GM23338 (cell line): ENCODE measurements at regions not wholly inside any gene's neighbourhood (a gene's known extent, or its start where the extent isn't known, plus 50 kb on each side); places are given as distances from the start of the nearest gene placed in this dataset.

Experiments used
- ATAC-seq: fragments of 200-7000 bp; cut with Tn5 transposase; 3 replicates; pipeline ENCODE4 v1.9.1; 2020
- DNase-seq: peaks from one replicate; pipeline ENCODE4 v3.0.0-alpha.2; 2015; ENCODE audit warnings: low spot score
- H2AFZ ChIP-seq: fragments of 200-600 bp; sonication (generic); 2 replicates; pipeline ENCODE4 v1.8.0; 2016; ENCODE audit warnings: antibody characterized with exemption, mild to moderate bottlenecking, moderate library complexity
- H3F3A ChIP-seq: fragments of 200-600 bp; sonication (generic); replicated peaks from 2 replicates; pipeline ENCODE4 v1.8.0; 2017; ENCODE audit warnings: antibody characterized with exemption, mixed run types, low read depth
- H3K27ac ChIP-seq: fragments of 200-600 bp; sonication (generic); 2 replicates; pipeline ENCODE4 v1.6.1; 2016; ENCODE audit warnings: low read depth
- H3K27me3 ChIP-seq: fragments of 200-600 bp; sonication (generic); 2 replicates; pipeline ENCODE4 v1.8.0; 2016; ENCODE audit warnings: mild to moderate bottlenecking, mixed run types, moderate library complexity; ENCODE audit not compliant: insufficient read depth
- H3K36me3 ChIP-seq: fragments of 200-600 bp; sonication (generic); 2 replicates; pipeline ENCODE4 v1.8.0; 2016; ENCODE audit warnings: mild to moderate bottlenecking; ENCODE audit not compliant: insufficient read depth
- H3K4me1 ChIP-seq: fragments of 200-600 bp; sonication (generic); 2 replicates; pipeline ENCODE4 v1.8.0; 2016; ENCODE audit warnings: mild to moderate bottlenecking, moderate library complexity; ENCODE audit not compliant: insufficient read depth
- H3K4me2 ChIP-seq: fragments of 200-600 bp; sonication (generic); 2 replicates; pipeline ENCODE4 v1.7.1; 2017; ENCODE audit warnings: mixed run types
- H3K4me3 ChIP-seq: fragments of 200-600 bp; sonication (generic); 2 replicates; pipeline ENCODE4 v1.6.1; 2016; ENCODE audit warnings: mixed run types
- H3K79me2 ChIP-seq: fragments of 200-600 bp; sonication (generic); replicated peaks from 2 replicates; pipeline ENCODE4 v1.8.0; 2017; ENCODE audit warnings: mild to moderate bottlenecking; ENCODE audit not compliant: insufficient read depth
- H3K9me2 ChIP-seq: fragments of 200-600 bp; sonication (generic); 2 replicates; pipeline ENCODE4 v1.8.0; 2017; ENCODE audit not compliant: insufficient read depth
- H4K20me1 ChIP-seq: fragments of 200-600 bp; sonication (generic); replicated peaks from 2 replicates; pipeline ENCODE4 v1.8.0; 2017; ENCODE audit warnings: mild to moderate bottlenecking; ENCODE audit not compliant: insufficient read depth
- H3K27ac Mint-ChIP-seq: 2 replicates; pipeline ENCODE4 v1.8.0; 2020; ENCODE audit warnings: inconsistent platforms, mild to moderate bottlenecking, moderate library complexity, mixed read lengths
- H3K27me3 Mint-ChIP-seq: 3 replicates; pipeline ENCODE4 v1.8.0; 2022; ENCODE audit warnings: low read depth, mild to moderate bottlenecking, moderate library complexity, mixed read lengths, inconsistent platforms; ENCODE audit not compliant: insufficient read depth, poor library complexity
- H3K36me3 Mint-ChIP-seq: 3 replicates; pipeline ENCODE4 v1.8.0; 2021; ENCODE audit warnings: low read depth, mild to moderate bottlenecking, inconsistent platforms, moderate library complexity, mixed read lengths
- H3K4me1 Mint-ChIP-seq: 3 replicates; pipeline ENCODE4 v1.8.0; 2020; ENCODE audit warnings: mild to moderate bottlenecking, inconsistent platforms, mixed read lengths
- H3K4me3 Mint-ChIP-seq: 3 replicates; pipeline ENCODE4 v1.8.0; 2021; ENCODE audit warnings: moderate library complexity, mild to moderate bottlenecking, inconsistent platforms, mixed read lengths
- H3K9me3 Mint-ChIP-seq: 3 replicates; pipeline ENCODE4 v1.8.0; 2020; ENCODE audit warnings: moderate library complexity, mild to moderate bottlenecking, inconsistent platforms, mixed read lengths
- CREB1 ChIP-seq: fragments of 250-450 bp; sonication (Bioruptor Pico); IDR thresholded peaks from 2 replicates; pipeline ENCODE4 v1.5.0; 2020; ENCODE audit warnings: low read depth, mild to moderate bottlenecking, moderate library complexity
- ETS1 ChIP-seq: IDR thresholded peaks from 2 replicates; pipeline ENCODE4 v1.6.1; 2016; ENCODE audit warnings: antibody characterized with exemption
- EZH2 ChIP-seq: fragments of 200-600 bp; sonication (generic); IDR thresholded peaks from one replicate; pipeline ENCODE4 v1.8.0; 2017; ENCODE audit warnings: antibody characterized with exemption, mild to moderate bottlenecking, low read depth; ENCODE audit not compliant: unreplicated experiment
- EZH2phosphoT487 ChIP-seq: fragments of 200-600 bp; sonication (generic); IDR thresholded peaks from one replicate; pipeline ENCODE4 v1.8.1; 2018; ENCODE audit warnings: antibody characterized with exemption; ENCODE audit not compliant: unreplicated experiment
- JUNB ChIP-seq: IDR thresholded peaks from one replicate; pipeline ENCODE4 v1.6.1; 2016; ENCODE audit warnings: antibody characterized with exemption; ENCODE audit not compliant: unreplicated experiment
- POLR2AphosphoS5 ChIP-seq: IDR thresholded peaks from 2 replicates; pipeline ENCODE4 v1.6.1; 2016; ENCODE audit warnings: antibody characterized with exemption, low read depth
- REST ChIP-seq: IDR thresholded peaks from one replicate; pipeline ENCODE4 v1.6.1; 2018; ENCODE audit warnings: antibody characterized with exemption; ENCODE audit not compliant: unreplicated experiment
- STAT1 ChIP-seq: IDR thresholded peaks from one replicate; pipeline ENCODE4 v1.6.1; 2016; ENCODE audit warnings: antibody characterized with exemption; ENCODE audit not compliant: unreplicated experiment
- ZNF331 ChIP-seq: fragments of 250-450 bp; sonication (Bioruptor Pico); IDR thresholded peaks from 2 replicates; pipeline ENCODE4 v1.5.0; 2020; ENCODE audit warnings: low read depth, mild to moderate bottlenecking, moderate library complexity
- TF ChIP-seq, protein P1 (sequence below), 2 experiments: fragments of 200-600 bp in 1 of 2; sonication (generic) in 1 of 2; conservative IDR thresholded peaks; 2 replicates each; pipeline versions ENCODE4 v1.5.1 to v1.6.1; 2016 to 2017; ENCODE audit warnings: antibody characterized with exemption in 2 of 2, low read depth in 2 of 2, mild to moderate bottlenecking in 2 of 2, moderate library complexity in 1 of 2

- Mint-ChIP-seq H3K27ac (no peak overlapping the region), H3K4me3 (no peak overlapping the region), H3K36me3 (no peaks in the 10 kb centered on the region), H3K9me3 (peaks cover 4% of the 10 kb centered on the region; the same call in 1 of the 3 replicates), H3K27me3 (peaks cover 1% of the 10 kb centered on the region), H3K4me1 (no peaks in the 10 kb centered on the region)
- no peaks in the 10 kb centered on the region for H3F3A ChIP-seq
- H3K79me2 ChIP-seq: no peaks in the 10 kb centered on the region
- H3K27me3 ChIP-seq: no peaks in the 10 kb centered on the region
- TF ChIP-seq ZNF331 (CRISPR knock-in tag): no peak
- H3K36me3 ChIP-seq: no peaks in the 10 kb centered on the region
- ATAC-seq (no peak), DNase-seq (no peak)
- H4K20me1 ChIP-seq: no peaks in the 10 kb centered on the region
- H3K4me2 ChIP-seq: no peak overlapping the region
- no peaks in the 10 kb centered on the region; the same call in 1 of the 2 replicates for H3K9me2 ChIP-seq
- H3K4me1 ChIP-seq: no peaks in the 10 kb centered on the region
- H3K4me3 ChIP-seq: no peak overlapping the region
- no peak overlapping the region for H3K27ac ChIP-seq
- no peak overlapping the region for H2AFZ ChIP-seq
Measured at GRCh38 chr13:32938314-32938713, 77.9 kb upstream of the KL start.

GRCh38 chr13:32938907-32939306, 77.3 kb upstream of the KL start:
- Histone ChIP-seq H3K9me2 (no peaks in the 10 kb centered on the region; the same call in none of the 2 replicates), H3K79me2 (no peaks in the 10 kb centered on the region), H3K36me3 (no peaks in the 10 kb centered on the region), H3K27me3 (no peaks in the 10 kb centered on the region), H3K4me3 (no peak overlapping the region), H3K4me2 (no peak overlapping the region), H3K27ac (no peak overlapping the region), H3K4me1 (no peaks in the 10 kb centered on the region), H4K20me1 (no peaks in the 10 kb centered on the region), H2AFZ (no peak overlapping the region), H3F3A (no peaks in the 10 kb centered on the region)
- no peak for ATAC-seq
- Mint-ChIP-seq H3K27ac (no peak overlapping the region), H3K27me3 (no peaks in the 10 kb centered on the region), H3K9me3 (peaks cover 4% of the 10 kb centered on the region; the same call in 1 of the 3 replicates), H3K4me1 (no peaks in the 10 kb centered on the region), H3K36me3 (no peaks in the 10 kb centered on the region), H3K4me3 (no peak overlapping the region)
- DNase-seq: no peak
- TF ChIP-seq POLR2AphosphoS5 (no peak), EZH2phosphoT487 (no peak), EZH2 (no peak), CREB1 (CRISPR knock-in tag) (no peak), STAT1 (no peak), REST (no peak), ETS1 (no peak), JUNB (no peak), ZNF331 (CRISPR knock-in tag) (no peak)
- TF ChIP-seq, protein P1, sequence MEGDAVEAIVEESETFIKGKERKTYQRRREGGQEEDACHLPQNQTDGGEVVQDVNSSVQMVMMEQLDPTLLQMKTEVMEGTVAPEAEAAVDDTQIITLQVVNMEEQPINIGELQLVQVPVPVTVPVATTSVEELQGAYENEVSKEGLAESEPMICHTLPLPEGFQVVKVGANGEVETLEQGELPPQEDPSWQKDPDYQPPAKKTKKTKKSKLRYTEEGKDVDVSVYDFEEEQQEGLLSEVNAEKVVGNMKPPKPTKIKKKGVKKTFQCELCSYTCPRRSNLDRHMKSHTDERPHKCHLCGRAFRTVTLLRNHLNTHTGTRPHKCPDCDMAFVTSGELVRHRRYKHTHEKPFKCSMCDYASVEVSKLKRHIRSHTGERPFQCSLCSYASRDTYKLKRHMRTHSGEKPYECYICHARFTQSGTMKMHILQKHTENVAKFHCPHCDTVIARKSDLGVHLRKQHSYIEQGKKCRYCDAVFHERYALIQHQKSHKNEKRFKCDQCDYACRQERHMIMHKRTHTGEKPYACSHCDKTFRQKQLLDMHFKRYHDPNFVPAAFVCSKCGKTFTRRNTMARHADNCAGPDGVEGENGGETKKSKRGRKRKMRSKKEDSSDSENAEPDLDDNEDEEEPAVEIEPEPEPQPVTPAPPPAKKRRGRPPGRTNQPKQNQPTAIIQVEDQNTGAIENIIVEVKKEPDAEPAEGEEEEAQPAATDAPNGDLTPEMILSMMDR (conservative IDR thresholded peaks at IDR 0.05; ENCODE audit: low read depth in 2 of 2): no peak
